SU-DHL-6 (cell line): ENCODE measurements at regions not wholly inside any gene's neighbourhood (a gene's known extent, or its start where the extent isn't known, plus 50 kb on each side); places are given as distances from the start of the nearest gene placed in this dataset.

Experiments
- H2AFZ ChIP-seq: fragments of 200-600 bp; sonication (generic); 2 replicates; pipeline ENCODE4 v1.6.1; 2014; ENCODE audit warnings: low read depth, mild to moderate bottlenecking, moderate library complexity, mixed read lengths, antibody characterized with exemption, low read length; ENCODE audit not compliant: severe bottlenecking
- H3F3A ChIP-seq: fragments of 200-600 bp; shearing (Covaris generic); 2 replicates; pipeline ENCODE4 v1.6.0; 2016; ENCODE audit warnings: antibody characterized with exemption, mild to moderate bottlenecking; ENCODE audit not compliant: insufficient read depth
- H3K27ac ChIP-seq: fragments of 200-600 bp; sonication (generic); 2 replicates; pipeline ENCODE4 v1.5.1; 2016; ENCODE audit warnings: low read depth, mild to moderate bottlenecking, low read length, moderate library complexity, mixed read lengths
- H3K27me3 ChIP-seq: fragments of 200-600 bp; sonication (generic), shearing (Covaris generic); 2 replicates; pipeline ENCODE4 v1.6.0; 2014; ENCODE audit warnings: mild to moderate bottlenecking, low read length
- H3K36me3 ChIP-seq: fragments of 200-600 bp; sonication (generic); 2 replicates; pipeline ENCODE4 v1.6.1; 2014; ENCODE audit warnings: mild to moderate bottlenecking, low read length, mixed read lengths
- H3K4me2 ChIP-seq: fragments of 300-600, 200-600 bp; shearing (Covaris generic), sonication (generic); 2 replicates; pipeline ENCODE4 v1.6.0; 2014; ENCODE audit warnings: low read length, low read depth, mild to moderate bottlenecking; ENCODE audit not compliant: poor library complexity, severe bottlenecking
- H3K4me3 ChIP-seq: fragments of 200-600 bp; sonication (generic); 2 replicates; pipeline ENCODE4 v1.5.1; 2014; ENCODE audit warnings: antibody characterized with exemption, low read length, mild to moderate bottlenecking, mixed read lengths; ENCODE audit not compliant: insufficient read depth, poor library complexity, severe bottlenecking
- H3K79me2 ChIP-seq: fragments of 200-600 bp; sonication (generic); 2 replicates; pipeline ENCODE4 v1.6.1; 2014; ENCODE audit warnings: mild to moderate bottlenecking, low read length, moderate library complexity; ENCODE audit not compliant: insufficient read depth
- H3K9ac ChIP-seq: fragments of 200-600 bp; sonication (generic); 2 replicates; pipeline ENCODE4 v1.7.0; 2014; ENCODE audit warnings: mild to moderate bottlenecking, low read length
- H3K9me2 ChIP-seq: fragments of 200-600 bp; sonication (generic); replicated peaks from 2 replicates; pipeline ENCODE4 v1.6.1; 2014; ENCODE audit warnings: low read length; ENCODE audit not compliant: insufficient read depth
- H3K9me3 ChIP-seq: fragments of 200-600 bp; sonication (generic); 2 replicates; pipeline ENCODE4 v1.6.1; 2014; ENCODE audit warnings: low read length, mixed read lengths; ENCODE audit not compliant: insufficient read depth
- H4K20me1 ChIP-seq: fragments of 200-600 bp; sonication (generic); 2 replicates; pipeline ENCODE4 v1.6.1; 2014; ENCODE audit warnings: low read depth, mild to moderate bottlenecking, antibody characterized with exemption, low read length, moderate library complexity, mixed read lengths
- CTCF ChIP-seq: fragments of 200-600 bp; sonication (generic); IDR thresholded peaks from one replicate; pipeline ENCODE4 v1.5.1; 2017; ENCODE audit warnings: antibody characterized with exemption, mild to moderate bottlenecking, low read length, moderate library complexity; ENCODE audit not compliant: insufficient read depth, poor library complexity, severe bottlenecking
- EZH2phosphoT487 ChIP-seq: fragments of 200-600 bp; sonication (generic), shearing (Covaris generic); conservative IDR thresholded peaks from 2 replicates; pipeline ENCODE4 v1.6.1; 2018; ENCODE audit warnings: mild to moderate bottlenecking, antibody characterized with exemption, low read length, moderate library complexity, mixed read lengths

- H3K9me2 ChIP-seq, result no peaks in the 10 kb centered on the region
- H3K36me3 ChIP-seq, result no peaks in the 10 kb centered on the region
- peak overlapping the region; percentile 81 for H2AFZ ChIP-seq
- peak overlapping the region; percentile 14 for H3K4me3 ChIP-seq
- no peaks in the 10 kb centered on the region for H3K27me3 ChIP-seq
- H3K27ac ChIP-seq, result peak overlapping the region; percentile 43
- H3F3A ChIP-seq, result peaks cover 6% of the 10 kb centered on the region; the same call in 1 of the 2 replicates
- no peak for TF ChIP-seq EZH2phosphoT487
- TF ChIP-seq CTCF, result no peak
- H3K4me2 ChIP-seq, result peak overlapping the region; percentile 32
- peaks cover 4% of the 10 kb centered on the region; the same call in 1 of the 2 replicates for H3K9me3 ChIP-seq
- no peak overlapping the region for H3K9ac ChIP-seq
- H4K20me1 ChIP-seq, result no peaks in the 10 kb centered on the region
- H3K79me2 ChIP-seq, result no peaks in the 10 kb centered on the region
Observed at GRCh38 chr2:194087089-194087958, 1569.7 kb upstream of the SLC39A10 start.

GRCh38 chr2:194086129-194086528, 1570.9 kb upstream of the SLC39A10 start:
- no peak for TF ChIP-seq EZH2phosphoT487
- no peak for TF ChIP-seq CTCF
- H3K9ac ChIP-seq, result no peak overlapping the region
- no peaks in the 10 kb centered on the region for H3K36me3 ChIP-seq
- peak overlapping the region; percentile 11 for H3K27ac ChIP-seq
- H3K4me2 ChIP-seq, result peak overlapping the region; percentile 32
- no peaks in the 10 kb centered on the region for H4K20me1 ChIP-seq
- H3K9me3 ChIP-seq, result peaks cover 4% of the 10 kb centered on the region; the same call in 1 of the 2 replicates
- no peaks in the 10 kb centered on the region for H3K27me3 ChIP-seq
- H3K9me2 ChIP-seq, result no peaks in the 10 kb centered on the region
- no peak overlapping the region for H3K4me3 ChIP-seq
- H3K79me2 ChIP-seq, result no peaks in the 10 kb centered on the region
- H3F3A ChIP-seq, result peaks cover 6% of the 10 kb centered on the region; the same call in 1 of the 2 replicates
- H2AFZ ChIP-seq, result peak overlapping the region; percentile 81

- no peak overlapping the region for H3K4me2 ChIP-seq
- no peaks in the 10 kb centered on the region for H3K9me2 ChIP-seq
- peak overlapping the region; percentile 19 for H2AFZ ChIP-seq
- no peak overlapping the region for H3K4me3 ChIP-seq
- no peaks in the 10 kb centered on the region for H3K36me3 ChIP-seq
- H4K20me1 ChIP-seq, result no peaks in the 10 kb centered on the region
- no peaks in the 10 kb centered on the region for H3K79me2 ChIP-seq
- TF ChIP-seq EZH2phosphoT487 (no peak), CTCF (no peak)
- peaks cover 4% of the 10 kb centered on the region; the same call in 1 of the 2 replicates for H3F3A ChIP-seq
- no peak overlapping the region for H3K9ac ChIP-seq
- no peak overlapping the region for H3K27ac ChIP-seq
- H3K27me3 ChIP-seq, result no peaks in the 10 kb centered on the region
- peaks cover 4% of the 10 kb centered on the region; the same call in 1 of the 2 replicates for H3K9me3 ChIP-seq
Observed at GRCh38 chr2:194079989-194080388, 1577.0 kb upstream of the SLC39A10 start.
